PC-3 (cell line): ENCODE measurements at regions not wholly inside any gene's neighbourhood (a gene's known extent, or its start where the extent isn't known, plus 50 kb on each side); places are given as distances from the start of the nearest gene placed in this dataset.

Experiments
- ATAC-seq: fragments of 200-7000 bp; cut with Tn5 transposase; 2 replicates; pipeline ENCODE4 v1.9.1; 2020; ENCODE audit warnings: mild to moderate bottlenecking, moderate library complexity
- BruUV-seq: library from RNA; stranded (reverse); fragments of 400-500 nt; replicated peaks from 2 replicates; lab custom pipeline; 2021; lab: Mats Ljungman, UMichigan
- CTCF ChIA-PET: fragments of 300-600 bp; sonication (Branson Sonifier 250); formaldehyde crosslinking; loops from one replicate; lab custom pipeline; 2022; ENCODE audit warnings: antibody characterized with exemption; lab: Charles Lee
- POLR2A ChIA-PET: fragments of 300-600 bp; sonication (Branson Sonifier 250); formaldehyde crosslinking; loops from one replicate; lab custom pipeline; 2022; ENCODE audit warnings: antibody characterized with exemption; ENCODE audit not compliant: unreplicated experiment; lab: Charles Lee
- DNase-seq: peaks from one replicate; pipeline ENCODE4 v3.0.0-alpha.2; 2015
- H2AFZ ChIP-seq: fragments of 300-600 bp; sonication (generic); 2 replicates; pipeline ENCODE4 v1.6.0; 2016; ENCODE audit warnings: antibody characterized with exemption, low read length
- H3F3A ChIP-seq: fragments of 300-600 bp; sonication (generic); one replicate; pipeline ENCODE4 v1.6.0; 2017; ENCODE audit warnings: antibody characterized with exemption, low read length, control low read depth, mild to moderate bottlenecking; ENCODE audit not compliant: unreplicated experiment
- H3K27ac ChIP-seq: fragments of 300-600 bp; sonication (generic); 2 replicates; pipeline ENCODE4 v1.5.1; 2016; ENCODE audit warnings: mild to moderate bottlenecking, low read length
- H3K27me3 ChIP-seq: fragments of 300-600 bp; sonication (generic); 2 replicates; pipeline ENCODE4 v1.6.1; 2016; ENCODE audit warnings: low read length, mixed read lengths
- H3K36me3 ChIP-seq: fragments of 300-600 bp; sonication (generic); 2 replicates; pipeline ENCODE4 v1.6.1; 2016; ENCODE audit warnings: low read depth, mixed run types, low read length, mixed read lengths
- H3K4me1 ChIP-seq: fragments of 300-600 bp; sonication (generic); 2 replicates; pipeline ENCODE4 v1.5.1; 2016; ENCODE audit warnings: low read length; ENCODE audit not compliant: insufficient read depth
- H3K4me2 ChIP-seq: fragments of 300-600 bp; sonication (generic); 2 replicates; pipeline ENCODE4 v1.6.0; 2016; ENCODE audit warnings: low read length
- H3K4me3 ChIP-seq: fragments of 300-600 bp; sonication (generic); 2 replicates; pipeline ENCODE4 v1.5.1; 2016; ENCODE audit warnings: mild to moderate bottlenecking, low read length, mixed read lengths
- H3K79me2 ChIP-seq: fragments of 300-600 bp; sonication (generic); 2 replicates; pipeline ENCODE4 v1.6.1; 2017; ENCODE audit warnings: low read length, mixed read lengths
- H3K9ac ChIP-seq: fragments of 300-600 bp; sonication (generic); 2 replicates; pipeline ENCODE4 v1.6.0; 2016; ENCODE audit warnings: mild to moderate bottlenecking, low read length
- H3K9me2 ChIP-seq: fragments of 300-600 bp; sonication (generic); replicated peaks from 2 replicates; pipeline ENCODE4 v1.6.1; 2016; ENCODE audit warnings: mixed run types, low read length, mixed read lengths
- H3K9me3 ChIP-seq: fragments of 300-600 bp; sonication (generic); 2 replicates; pipeline ENCODE4 v1.6.1; 2016; ENCODE audit warnings: low read length, mixed read lengths
- H4K20me1 ChIP-seq: fragments of 300-600 bp; sonication (generic); 2 replicates; pipeline ENCODE4 v1.6.1; 2016; ENCODE audit warnings: low read length, mixed read lengths
- EZH2 ChIP-seq: fragments of 300-600 bp; sonication (generic); IDR thresholded peaks from one replicate; pipeline ENCODE4 v1.6.1; 2017; ENCODE audit warnings: antibody characterized with exemption, mild to moderate bottlenecking, low read length; ENCODE audit not compliant: unreplicated experiment
- EZH2phosphoT487 ChIP-seq: fragments of 300-600 bp; sonication (generic); IDR thresholded peaks from 2 replicates; pipeline ENCODE4 v1.6.1; 2018; ENCODE audit warnings: mild to moderate bottlenecking, antibody characterized with exemption, low read length, borderline replicate concordance
- intact Hi-C: fragments of 100-400 bp; cut with micrococcal nuclease; formaldehyde crosslinking; loops from 2 replicates; pipeline ENCODE4 v1.9.0; 2023
- TF ChIP-seq, protein P1 (sequence below): fragments of 300-600 bp; sonication (generic); conservative IDR thresholded peaks from 2 replicates; pipeline ENCODE4 v1.5.1; 2017; ENCODE audit warnings: antibody characterized with exemption, low read depth, mild to moderate bottlenecking, low read length

DNA sequence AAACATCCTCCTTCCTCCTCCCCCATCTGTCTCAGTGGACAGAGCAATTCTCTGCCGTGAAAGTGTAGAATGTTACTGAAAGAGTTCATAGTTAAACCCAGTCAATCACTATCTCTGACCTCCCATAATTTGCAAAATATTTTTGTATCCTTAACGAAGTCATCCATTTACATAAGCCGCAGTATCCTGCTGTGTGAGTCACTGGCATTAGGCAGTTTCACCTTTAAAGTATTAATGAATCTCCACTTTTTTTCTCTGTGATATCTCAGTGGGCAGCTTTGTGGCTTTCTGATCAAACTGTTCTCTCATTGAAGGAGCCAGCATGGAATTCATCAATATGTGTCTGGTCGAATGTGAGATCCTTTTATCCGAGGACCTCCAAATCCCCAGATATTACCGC lies 678.6 kb upstream of the TENM3 start:
- Histone ChIP-seq H2AFZ (no peak overlapping the region), H3K9ac (no peak overlapping the region), H3K79me2 (no peaks in the 10 kb centered on the region), H3F3A (no peaks in the 10 kb centered on the region), H3K27me3 (peaks cover 3% of the 10 kb centered on the region; the same call in 1 of the 2 replicates), H3K9me2 (no peaks in the 10 kb centered on the region), H4K20me1 (no peaks in the 10 kb centered on the region), H3K4me2 (no peak overlapping the region), H3K9me3 (no peaks in the 10 kb centered on the region), H3K36me3 (no peaks in the 10 kb centered on the region), H3K4me1 (no peaks in the 10 kb centered on the region), H3K4me3 (no peak overlapping the region), H3K27ac (no peak overlapping the region)
- DNase-seq (no peak), ATAC-seq (no peak)
- ChIA-PET CTCF (no interaction called here), POLR2A (no interaction called here)
- intact Hi-C loops = no loop called here
- no TSS peak for BruUV-seq
- TF ChIP-seq EZH2phosphoT487 (no peak), EZH2 (no peak)
- TF ChIP-seq, protein P1, sequence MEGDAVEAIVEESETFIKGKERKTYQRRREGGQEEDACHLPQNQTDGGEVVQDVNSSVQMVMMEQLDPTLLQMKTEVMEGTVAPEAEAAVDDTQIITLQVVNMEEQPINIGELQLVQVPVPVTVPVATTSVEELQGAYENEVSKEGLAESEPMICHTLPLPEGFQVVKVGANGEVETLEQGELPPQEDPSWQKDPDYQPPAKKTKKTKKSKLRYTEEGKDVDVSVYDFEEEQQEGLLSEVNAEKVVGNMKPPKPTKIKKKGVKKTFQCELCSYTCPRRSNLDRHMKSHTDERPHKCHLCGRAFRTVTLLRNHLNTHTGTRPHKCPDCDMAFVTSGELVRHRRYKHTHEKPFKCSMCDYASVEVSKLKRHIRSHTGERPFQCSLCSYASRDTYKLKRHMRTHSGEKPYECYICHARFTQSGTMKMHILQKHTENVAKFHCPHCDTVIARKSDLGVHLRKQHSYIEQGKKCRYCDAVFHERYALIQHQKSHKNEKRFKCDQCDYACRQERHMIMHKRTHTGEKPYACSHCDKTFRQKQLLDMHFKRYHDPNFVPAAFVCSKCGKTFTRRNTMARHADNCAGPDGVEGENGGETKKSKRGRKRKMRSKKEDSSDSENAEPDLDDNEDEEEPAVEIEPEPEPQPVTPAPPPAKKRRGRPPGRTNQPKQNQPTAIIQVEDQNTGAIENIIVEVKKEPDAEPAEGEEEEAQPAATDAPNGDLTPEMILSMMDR = no peak

DNA sequence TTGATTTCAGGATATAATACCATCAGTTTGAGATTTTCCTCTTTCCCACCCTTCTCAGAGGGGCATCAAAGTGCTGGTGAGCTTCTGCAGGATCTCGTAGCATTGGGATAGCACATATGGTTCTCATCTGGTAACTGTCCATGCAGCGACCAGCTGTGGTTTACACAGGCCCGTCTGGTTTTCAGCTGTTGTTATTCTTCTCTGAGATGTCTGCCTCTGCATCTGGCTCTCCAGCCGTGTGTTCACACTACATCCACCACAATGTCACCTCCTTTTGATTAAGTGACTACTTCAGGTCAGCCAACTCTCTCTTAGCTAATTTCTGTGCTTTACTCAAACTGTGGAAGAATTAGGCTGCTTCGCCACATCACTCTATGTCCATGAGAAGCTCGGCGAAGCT lies 676.7 kb upstream of the TENM3 start:
- POLR2A ChIA-PET = no interaction called here
- intact Hi-C loops = no loop called here
- Histone ChIP-seq H2AFZ (no peak overlapping the region), H3K4me1 (no peaks in the 10 kb centered on the region), H3K9me2 (no peaks in the 10 kb centered on the region), H3K79me2 (no peaks in the 10 kb centered on the region), H3K4me3 (no peak overlapping the region), H3K9me3 (no peaks in the 10 kb centered on the region), H4K20me1 (no peaks in the 10 kb centered on the region), H3K27me3 (peaks cover 3% of the 10 kb centered on the region; the same call in 1 of the 2 replicates), H3F3A (no peaks in the 10 kb centered on the region), H3K36me3 (no peaks in the 10 kb centered on the region), H3K9ac (no peak overlapping the region), H3K27ac (no peak overlapping the region), H3K4me2 (no peak overlapping the region)
- TF ChIP-seq EZH2phosphoT487 (no peak), EZH2 (no peak)
- TF ChIP-seq, protein P1 = no peak
- ATAC-seq (no peak), DNase-seq (no peak)
- no TSS peak for BruUV-seq
- CTCF ChIA-PET = no interaction called here

DNA sequence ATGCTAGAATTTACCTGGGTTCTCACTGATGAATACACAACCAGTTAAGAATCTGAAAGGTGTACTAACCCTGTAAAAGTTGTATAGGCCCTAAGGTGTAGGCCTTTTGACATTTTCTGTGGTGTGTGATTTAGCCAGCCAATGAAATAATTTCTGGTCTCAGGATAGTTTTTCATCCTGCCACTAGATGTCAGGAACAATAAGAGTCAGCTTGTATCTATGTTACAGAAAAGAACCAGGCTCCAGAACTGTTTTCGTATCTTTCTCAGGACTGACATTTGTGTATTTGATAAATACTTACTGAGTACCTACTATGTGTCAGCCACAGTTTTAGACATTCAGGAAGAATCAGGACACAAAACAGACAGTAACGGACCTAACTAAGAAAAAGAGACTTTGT lies 673.6 kb upstream of the TENM3 start:
- ATAC-seq (no peak; the same call in 1 of the 2 replicates), DNase-seq (peak; percentile 15)
- CTCF ChIA-PET = no interaction called here
- POLR2A ChIA-PET = no interaction called here
- H3K27me3 ChIP-seq = peaks cover 3% of the 10 kb centered on the region; the same call in 1 of the 2 replicates
- H3K9me2 ChIP-seq = no peaks in the 10 kb centered on the region
- H3K4me3 ChIP-seq = no peak overlapping the region
- H3K27ac ChIP-seq = no peak overlapping the region
- no peak overlapping the region for H3K9ac ChIP-seq
- H3K4me2 ChIP-seq = no peak overlapping the region
- no peaks in the 10 kb centered on the region for H3F3A ChIP-seq
- no peaks in the 10 kb centered on the region for H3K36me3 ChIP-seq
- H3K9me3 ChIP-seq = no peaks in the 10 kb centered on the region
- intact Hi-C loops = no loop called here
- TF ChIP-seq, protein P1 = peak; percentile 45; the same call in 1 of the 2 replicates
- no peak for TF ChIP-seq EZH2
- BruUV-seq = no TSS peak
- H3K79me2 ChIP-seq = no peaks in the 10 kb centered on the region
- H2AFZ ChIP-seq = no peak overlapping the region
- no peaks in the 10 kb centered on the region for H3K4me1 ChIP-seq
- no peaks in the 10 kb centered on the region for H4K20me1 ChIP-seq
